Transverse colon (tissue), 4 donors: ENCODE measurements at regions not wholly inside any gene's neighbourhood (a gene's known extent, or its start where the extent isn't known, plus 50 kb on each side); places are given as distances from the start of the nearest gene placed in this dataset.

Experiments
- DNase-seq: peaks from one replicate; pipeline ENCODE4 v3.0.0-alpha.2; 2019
- H3K27ac ChIP-seq, 4 donors: fragments of 200-600 bp; sonication (generic); 2 replicates each; pipeline ENCODE4 v1.5.1; 2016 to 2018; ENCODE audit warnings: inconsistent platforms in 4 of 4
- H3K27me3 ChIP-seq: fragments of 200-600 bp; sonication (generic); 2 replicates; pipeline ENCODE4 v1.5.1; 2017; ENCODE audit warnings: inconsistent platforms
- H3K36me3 ChIP-seq, 4 donors: fragments of 200-600 bp; sonication (generic); 2 replicates each; pipeline ENCODE4 v1.5.1; 2017 to 2019; ENCODE audit warnings: inconsistent platforms in 4 of 4
- H3K4me1 ChIP-seq, 4 donors: fragments of 200-600 bp; sonication (generic); 2 replicates each; pipeline ENCODE4 v1.5.1; 2017 to 2020; ENCODE audit warnings: inconsistent platforms in 4 of 4
- H3K4me3 ChIP-seq, 4 donors: fragments of 200-600 bp; sonication (generic); 1 replicate in 1 of 4; 2 replicates in 3 of 4; pipeline versions ENCODE4 v1.5.1 to v1.6.1; 2017 to 2019; ENCODE audit warnings: inconsistent platforms in 4 of 4
- H3K9me3 ChIP-seq, 2 donors: fragments of 200-600 bp; sonication (generic); 2 replicates each; pipeline ENCODE4 v1.5.1; 2017 to 2019; ENCODE audit warnings: inconsistent platforms in 2 of 2
- CTCF ChIP-seq, 5 experiments: fragments of 200-600 bp in 3 of 5; fragments of 450-650 bp in 2 of 5; sonication (generic) in 3 of 5; IDR thresholded peaks; 1 replicate in 2 of 5; 2 replicates in 3 of 5; pipeline ENCODE4 v1.5.1; 2016 to 2017; ENCODE audit warnings: antibody characterized with exemption in 5 of 5, inconsistent platforms in 3 of 5, mild to moderate bottlenecking in 2 of 5, moderate library complexity in 1 of 5
- EP300 ChIP-seq: sonication (generic); formaldehyde crosslinking; IDR thresholded peaks from one replicate; pipeline ENCODE4 v1.6.1; 2017; ENCODE audit warnings: antibody characterized with exemption, low read depth
- POLR2A ChIP-seq: fragments of 450-650 bp; IDR thresholded peaks from one replicate; pipeline ENCODE4 v1.6.1; 2016; ENCODE audit warnings: antibody characterized with exemption, mild to moderate bottlenecking, moderate library complexity
- POLR2AphosphoS5 ChIP-seq, 3 donors: sonication (generic); formaldehyde crosslinking; IDR thresholded peaks; one replicate each; pipeline ENCODE4 v1.6.1; 2016; ENCODE audit warnings: antibody characterized with exemption in 3 of 3
- WGBS, 2 donors: methylation state at CpG; one replicate each; pipeline ENCODE4 v1.1.5; 2018; ENCODE audit warnings: low coverage in 1 of 2; 5-methylcytosine and 5-hydroxymethylcytosine counted together
- in situ Hi-C, 4 donors: fragments of 200-750 bp; cut with MboI; loops; one replicate each; pipeline versions ENCODE4 v1.15.0 to v1.15.1; 2017; ENCODE audit warnings: low sequenced_read_pairs in 3 of 4, low pct_ligation_motif_present in 1 of 4, low pct_unique_long_range_greater_than_20kb in 1 of 4
- intact Hi-C: fragments of 100-400 bp; cut with DNase I; formaldehyde crosslinking; loops from one replicate; pipeline ENCODE4 v1.15.1; 2023; ENCODE audit warnings: low total_unique reads

- Histone ChIP-seq H3K4me1 (no peaks in the 10 kb centered on the region), H3K4me3 (no peak overlapping the region), H3K9me3 (no peaks in the 10 kb centered on the region), H3K27ac (no peak overlapping the region), H3K36me3 (no peaks in the 10 kb centered on the region), H3K27me3 (no peaks in the 10 kb centered on the region)
- no peak for DNase-seq
- 34 to 37% methylated on average over 2 of the region's 2 CpGs for WGBS, 2 donors
- in situ Hi-C loops: no loop called here
- intact Hi-C loops: no loop called here
- no peak for TF ChIP-seq POLR2A
- TF ChIP-seq EP300: no peak
- no peak for TF ChIP-seq POLR2AphosphoS5 (IDR thresholded peaks at IDR 0.05)
- no peak for TF ChIP-seq CTCF (IDR thresholded peaks at IDR 0.05)
Observed at GRCh38 chr10:57961487-57961886, 306.2 kb downstream of the IPMK start.

- no peak overlapping the region for H3K4me3 ChIP-seq
- no peak for TF ChIP-seq EP300
- TF ChIP-seq CTCF (IDR thresholded peaks at IDR 0.05): no peak
- no peak for TF ChIP-seq POLR2AphosphoS5 (IDR thresholded peaks at IDR 0.05)
- TF ChIP-seq POLR2A: no peak
- WGBS, 2 donors: 60 to 66% methylated on average over 3 of the region's 3 CpGs
- intact Hi-C loops (no loop called here), in situ Hi-C loops (no loop called here)
- DNase-seq: no peak
- no peaks in the 10 kb centered on the region for H3K4me1 ChIP-seq
- H3K9me3 ChIP-seq: no peaks in the 10 kb centered on the region
- no peaks in the 10 kb centered on the region for H3K36me3 ChIP-seq
- no peak overlapping the region for H3K27ac ChIP-seq
- H3K27me3 ChIP-seq: no peaks in the 10 kb centered on the region
Observed at GRCh38 chr10:57960406-57960805, 307.3 kb downstream of the IPMK start.

GRCh38 chr10:57959318-57960006 lies 308.2 kb downstream of the IPMK start:
- H3K4me1 ChIP-seq: no peaks in the 10 kb centered on the region
- in situ Hi-C loops (no loop called here), intact Hi-C loops (no loop called here)
- no peak for DNase-seq
- WGBS, 2 donors: 15 to 20% methylated on average over 1 of the region's 1 CpG
- H3K36me3 ChIP-seq: no peaks in the 10 kb centered on the region
- H3K27me3 ChIP-seq: no peaks in the 10 kb centered on the region
- no peak for TF ChIP-seq CTCF (IDR thresholded peaks at IDR 0.05)
- no peak for TF ChIP-seq POLR2AphosphoS5 (IDR thresholded peaks at IDR 0.05)
- no peak for TF ChIP-seq EP300
- TF ChIP-seq POLR2A: no peak
- H3K27ac ChIP-seq: no peak overlapping the region
- H3K9me3 ChIP-seq: no peaks in the 10 kb centered on the region
- H3K4me3 ChIP-seq: no peak overlapping the region

- in situ Hi-C loops: no loop called here
Observed at GRCh38 chr10:57955076-57955475, 312.6 kb downstream of the IPMK start.

More at GRCh38 chr10:57955076-57955475, 312.6 kb downstream of the IPMK start:
- TF ChIP-seq POLR2AphosphoS5 (IDR thresholded peaks at IDR 0.05) (no peak), CTCF (IDR thresholded peaks at IDR 0.05) (no peak), EP300 (no peak), POLR2A (no peak)
- DNase-seq: no peak
- H3K4me1 ChIP-seq: no peaks in the 10 kb centered on the region
- no peaks in the 10 kb centered on the region for H3K27me3 ChIP-seq
- H3K27ac ChIP-seq: no peak overlapping the region
- H3K4me3 ChIP-seq: no peak overlapping the region
- H3K36me3 ChIP-seq: no peaks in the 10 kb centered on the region
- WGBS, 2 donors: 46 to 77% methylated on average over 2 of the region's 2 CpGs
- H3K9me3 ChIP-seq: no peaks in the 10 kb centered on the region
- intact Hi-C loops: no loop called here
